Right lobe of liver (tissue), 6 donors: ENCODE measurements at regions not wholly inside any gene's neighbourhood (a gene's known extent, or its start where the extent isn't known, plus 50 kb on each side); places are given as distances from the start of the nearest gene placed in this dataset.

ENCODE experiments used
- ATAC-seq, 4 donors: fragments of 200-7000 bp; cut with Tn5 transposase; one replicate each; pipeline ENCODE4 v1.9.1; 2020; ENCODE audit warnings: mild to moderate bottlenecking in 4 of 4, moderate library complexity in 4 of 4
- DNase-seq, 3 donors: peaks; one replicate each; pipeline ENCODE4 v3.0.0-alpha.2; 2020
- H3K27ac ChIP-seq, 3 donors: fragments of 200-600 bp; one replicate each; pipeline ENCODE4 v1.8.0; 2022
- H3K27me3 ChIP-seq, 2 donors: fragments of 200-600 bp; one replicate each; pipeline ENCODE4 v1.8.0; 2022
- H3K36me3 ChIP-seq, 4 donors: fragments of 200-600 bp; sonication (generic) in 1 of 4; one replicate each; pipeline versions ENCODE4 v1.5.1 to v1.8.0; 2017 to 2022; ENCODE audit warnings: control low read depth in 1 of 4
- H3K4me1 ChIP-seq, 4 donors: fragments of 200-600 bp; sonication (generic) in 1 of 4; one replicate each; pipeline versions ENCODE4 v1.5.1 to v1.8.0; 2017 to 2022; ENCODE audit warnings: control low read depth in 1 of 4
- H3K4me3 ChIP-seq, 3 donors: fragments of 200-600 bp; one replicate each; pipeline ENCODE4 v1.8.0; 2022
- H3K9me3 ChIP-seq, 4 donors: fragments of 200-600 bp; sonication (generic) in 1 of 4; one replicate each; pipeline versions ENCODE4 v1.5.1 to v1.8.0; 2017 to 2022; ENCODE audit warnings: control low read depth in 1 of 4
- CTCF ChIP-seq, 4 donors: fragments of 200-600 bp in 3 of 4; fragments of 450-650 bp in 1 of 4; IDR thresholded peaks; one replicate each; pipeline versions ENCODE4 v1.5.1 to v1.8.0; 2016 to 2022; ENCODE audit warnings: antibody characterized with exemption in 4 of 4, mild to moderate bottlenecking in 2 of 4
- POLR2A ChIP-seq: fragments of 450-650 bp; IDR thresholded peaks from one replicate; pipeline ENCODE4 v1.6.1; 2017; ENCODE audit warnings: antibody characterized with exemption, mild to moderate bottlenecking
- WGBS: methylation state at CpG from one replicate; pipeline ENCODE4 v1.1.6; 2018; ENCODE audit warnings: low coverage, low lambda C conversion rate; ENCODE audit not compliant: insufficient coverage; ENCODE audit errors: missing lambda C conversion rate; 5-methylcytosine and 5-hydroxymethylcytosine counted together
- intact Hi-C, 2 donors: fragments of 100-400 bp; cut with DNase I; formaldehyde crosslinking; loops; one replicate each; pipeline versions ENCODE4 v1.11.2 to v1.14.1; 2022
- donor health status: DM: no; HTN: yes; CAD: no.
- donor health status: DM: no; HTN: no; CAD: no.
- donor health status: DM: no; HTN: no; CAD: no.
- donor health status: DM: no; HTN: yes; CAD: no.
- donor health status: DM: no; HTN: yes; CAD: no.

- Histone ChIP-seq H3K4me1 (no peaks in the 10 kb centered on the region), H3K9me3 (no peaks in the 10 kb centered on the region), H3K4me3 (no peak overlapping the region), H3K27me3 (no peaks in the 10 kb centered on the region), H3K36me3 (no peaks in the 10 kb centered on the region), H3K27ac (no peak overlapping the region)
- no peak for TF ChIP-seq POLR2A
- TF ChIP-seq CTCF (IDR thresholded peaks at IDR 0.05), result no peak
- ATAC-seq (no peak), DNase-seq (no peak)
- 57% methylated on average over 1 of the region's 1 CpG for WGBS
- intact Hi-C loops, result no loop called here
Observed at GRCh38 chr16:6946106-6946505, 386.5 kb upstream of the RBFOX1 start.

DNA sequence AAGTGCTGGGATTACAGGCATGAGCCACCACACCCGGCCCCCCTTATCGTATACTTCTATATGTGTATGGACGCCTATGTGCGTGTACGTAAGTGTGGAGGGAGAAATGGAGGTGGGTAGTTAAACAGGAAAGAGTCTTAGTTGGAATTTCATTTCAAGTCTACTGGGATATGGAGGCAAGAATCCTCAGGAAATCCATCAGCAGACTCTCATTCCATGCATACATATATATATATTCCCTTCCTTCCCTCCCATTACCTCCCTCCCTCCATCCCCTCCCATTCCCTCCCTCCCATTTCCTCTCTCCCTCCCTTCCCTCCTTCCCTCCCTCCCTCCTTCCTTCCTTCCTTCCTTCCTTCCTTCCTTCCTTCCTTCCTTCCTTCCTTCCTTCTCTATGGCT lies 391.7 kb upstream of the RBFOX1 start:
- WGBS, result 100% methylated on average over 1 of the region's 5 CpGs

DNA sequence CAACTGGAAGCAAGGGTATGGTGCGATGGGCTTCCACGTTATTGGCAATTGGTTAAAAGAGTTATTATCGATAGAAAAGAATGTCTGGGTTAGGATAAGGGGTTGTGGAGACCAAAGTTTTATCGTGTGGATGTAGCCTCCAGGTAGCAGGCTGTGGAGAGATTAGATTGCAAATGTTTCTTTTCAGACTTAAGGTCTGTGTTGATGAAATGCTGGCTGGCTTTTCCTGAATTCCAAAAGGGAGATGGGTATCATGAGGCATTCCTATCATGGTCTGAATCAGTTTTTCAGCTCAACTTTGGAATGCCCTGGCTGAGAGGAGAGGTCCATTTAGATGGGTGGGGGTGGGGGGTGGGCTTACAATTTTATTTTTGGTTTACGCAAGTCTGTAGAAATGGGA lies 395.0 kb upstream of the RBFOX1 start:
- H3K9me3 ChIP-seq, result no peaks in the 10 kb centered on the region
- DNase-seq (no peak), ATAC-seq (no peak)
- H3K4me1 ChIP-seq, result no peaks in the 10 kb centered on the region
- H3K36me3 ChIP-seq, result no peaks in the 10 kb centered on the region
- TF ChIP-seq CTCF (IDR thresholded peaks at IDR 0.05) (no peak), POLR2A (no peak)
- intact Hi-C loops, result no loop called here
- H3K27me3 ChIP-seq, result no peaks in the 10 kb centered on the region
- no peak overlapping the region for H3K27ac ChIP-seq
- 49% methylated on average over 5 of the region's 5 CpGs for WGBS
- no peak overlapping the region for H3K4me3 ChIP-seq

More for the DNA sequence above, 391.7 kb upstream of the RBFOX1 start:
- H3K4me3 ChIP-seq, result no peak overlapping the region
- H3K9me3 ChIP-seq, result no peaks in the 10 kb centered on the region
- intact Hi-C loops, result no loop called here
- TF ChIP-seq POLR2A (no peak), CTCF (IDR thresholded peaks at IDR 0.05) (no peak)
- no peaks in the 10 kb centered on the region for H3K4me1 ChIP-seq
- ATAC-seq (no peak), DNase-seq (no peak)
- no peak overlapping the region for H3K27ac ChIP-seq
- H3K36me3 ChIP-seq, result no peaks in the 10 kb centered on the region
- no peaks in the 10 kb centered on the region for H3K27me3 ChIP-seq

DNA sequence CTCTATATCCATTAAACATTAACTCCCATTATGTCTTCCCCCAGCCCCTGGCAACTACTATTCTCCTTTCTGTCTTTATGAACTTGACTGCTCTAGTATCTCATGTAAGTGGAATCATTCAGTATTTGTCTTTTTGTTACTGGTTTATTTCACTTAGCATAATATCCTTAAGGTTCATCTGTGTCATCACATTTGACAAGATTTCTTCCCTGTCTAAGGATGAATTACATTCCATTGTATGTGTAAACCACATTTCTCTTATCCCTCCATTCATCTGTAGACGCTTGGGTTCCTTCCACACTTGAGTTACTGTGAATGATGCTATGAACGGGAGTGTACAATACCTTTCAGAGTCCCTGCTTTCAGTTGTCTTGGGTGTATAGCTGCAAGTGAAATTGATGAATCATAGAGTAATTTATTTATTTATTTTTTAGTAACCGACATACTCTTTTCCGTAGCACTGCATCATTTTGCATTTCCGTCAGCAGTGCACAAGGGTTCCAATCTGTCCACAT lies 399.7 kb upstream of the RBFOX1 start:
- TF ChIP-seq POLR2A (no peak), CTCF (IDR thresholded peaks at IDR 0.05) (no peak)

DNA sequence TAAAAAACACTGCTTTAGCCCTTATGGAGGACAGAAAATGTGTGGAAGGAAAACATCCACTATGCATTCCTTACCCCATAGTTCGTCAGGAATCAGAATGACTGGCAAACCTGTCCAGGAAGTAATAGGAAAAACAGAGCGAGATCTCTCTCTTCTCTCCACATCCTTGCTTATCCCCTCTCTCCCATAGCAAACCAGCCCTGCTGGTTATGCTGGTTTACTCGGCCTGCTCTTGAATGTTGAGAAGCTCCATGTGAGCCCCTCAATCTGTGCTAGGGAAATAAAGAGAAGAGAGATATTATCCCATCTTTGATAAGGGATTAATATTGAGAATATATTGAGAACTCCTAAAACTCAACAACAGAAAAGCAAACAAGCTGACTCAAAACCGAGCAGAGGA lies 402.8 kb upstream of the RBFOX1 start:
- H3K27ac ChIP-seq, result no peak overlapping the region
- no peaks in the 10 kb centered on the region for H3K36me3 ChIP-seq
- DNase-seq (no peak), ATAC-seq (no peak)
- H3K27me3 ChIP-seq, result no peaks in the 10 kb centered on the region
- intact Hi-C loops, result no loop called here
- TF ChIP-seq POLR2A, result no peak
- no peak for TF ChIP-seq CTCF (IDR thresholded peaks at IDR 0.05)
- H3K9me3 ChIP-seq, result no peaks in the 10 kb centered on the region
- no peak overlapping the region for H3K4me3 ChIP-seq
- WGBS, result 37% methylated on average over 4 of the region's 4 CpGs
- H3K4me1 ChIP-seq, result no peaks in the 10 kb centered on the region

More for the DNA sequence above, 399.7 kb upstream of the RBFOX1 start:
- no peaks in the 10 kb centered on the region for H3K9me3 ChIP-seq
- no peak overlapping the region for H3K27ac ChIP-seq
- WGBS, result 73% methylated on average over 5 of the region's 5 CpGs
- no peak for ATAC-seq
- DNase-seq, result no peak
- intact Hi-C loops, result no loop called here
- no peaks in the 10 kb centered on the region for H3K36me3 ChIP-seq
- H3K4me3 ChIP-seq, result no peak overlapping the region
- H3K4me1 ChIP-seq, result no peaks in the 10 kb centered on the region
- H3K27me3 ChIP-seq, result no peaks in the 10 kb centered on the region
